ENCODE measurements at regions not wholly inside any gene's neighbourhood (a gene's known extent, or its start where the extent isn't known, plus 50 kb on each side); places are given as distances from the start of the nearest gene placed in this dataset.
"Not testable (repeated sequence)": the region's sequence is repeated elsewhere in the genome, so short reads cannot be mapped to it uniquely, and the experiment has no call there.

GRCh38 chr11:41795004-41795403, 335.6 kb upstream of the LRRC4C start:
- no peak overlapping the region for H3K4me3 ChIP-seq (ENCODE audit: severe bottlenecking)
- no peaks in the 10 kb centered on the region for H3K9me3 ChIP-seq (ENCODE audit: severe bottlenecking)
- no peak for TF ChIP-seq CTCF (IDR thresholded peaks at IDR 0.05; ENCODE audit: poor library complexity, severe bottlenecking)
- H3K27me3 ChIP-seq (ENCODE audit: insufficient read depth, poor library complexity, severe bottlenecking), result no peaks in the 10 kb centered on the region
- ATAC-seq (ENCODE audit: low read depth), result peak; percentile 56; the same call in 1 of the 3 replicates
- peaks cover under 1% of the 10 kb centered on the region for H3K4me1 ChIP-seq (ENCODE audit: insufficient read depth, poor library complexity, severe bottlenecking)
- H3K27ac ChIP-seq (ENCODE audit: poor library complexity, severe bottlenecking), result no peak overlapping the region
- H3K36me3 ChIP-seq (ENCODE audit: low read depth), result no peaks in the 10 kb centered on the region
- DNase-seq (ENCODE audit: low spot score), result no peak

- Histone ChIP-seq H3K36me3 (ENCODE audit: low read depth) (no peaks in the 10 kb centered on the region), H3K4me3 (ENCODE audit: severe bottlenecking) (no peak overlapping the region), H3K9me3 (ENCODE audit: severe bottlenecking) (no peaks in the 10 kb centered on the region), H3K27ac (ENCODE audit: poor library complexity, severe bottlenecking) (no peak overlapping the region), H3K27me3 (ENCODE audit: insufficient read depth, poor library complexity, severe bottlenecking) (no peaks in the 10 kb centered on the region), H3K4me1 (ENCODE audit: insufficient read depth, poor library complexity, severe bottlenecking) (no peaks in the 10 kb centered on the region)
- DNase-seq (ENCODE audit: low spot score), result no peak
- ATAC-seq (ENCODE audit: low read depth), result no peak
- TF ChIP-seq CTCF (IDR thresholded peaks at IDR 0.05; ENCODE audit: poor library complexity, severe bottlenecking), result no peak
Measured at GRCh38 chr11:41799754-41800153, 340.3 kb upstream of the LRRC4C start.

GRCh38 chr11:41803895-41804294, 344.4 kb upstream of the LRRC4C start:
- H3K9me3 ChIP-seq (ENCODE audit: severe bottlenecking), result no peaks in the 10 kb centered on the region
- no peaks in the 10 kb centered on the region for H3K4me1 ChIP-seq (ENCODE audit: insufficient read depth, poor library complexity, severe bottlenecking)
- no peak for DNase-seq (ENCODE audit: low spot score)
- no peak for TF ChIP-seq CTCF (IDR thresholded peaks at IDR 0.05; ENCODE audit: poor library complexity, severe bottlenecking)
- no peak for ATAC-seq (ENCODE audit: low read depth)
- H3K4me3 ChIP-seq (ENCODE audit: severe bottlenecking), result no peak overlapping the region
- H3K27ac ChIP-seq (ENCODE audit: poor library complexity, severe bottlenecking), result no peak overlapping the region
- H3K36me3 ChIP-seq (ENCODE audit: low read depth), result no peaks in the 10 kb centered on the region
- H3K27me3 ChIP-seq (ENCODE audit: insufficient read depth, poor library complexity, severe bottlenecking), result no peaks in the 10 kb centered on the region

- TF ChIP-seq CTCF (IDR thresholded peaks at IDR 0.05; ENCODE audit: poor library complexity, severe bottlenecking), result no peak
- H3K36me3 ChIP-seq (ENCODE audit: low read depth), result no peaks in the 10 kb centered on the region
- H3K27ac ChIP-seq (ENCODE audit: poor library complexity, severe bottlenecking), result no peak overlapping the region
- no peaks in the 10 kb centered on the region for H3K4me1 ChIP-seq (ENCODE audit: insufficient read depth, poor library complexity, severe bottlenecking)
- no peaks in the 10 kb centered on the region for H3K9me3 ChIP-seq (ENCODE audit: severe bottlenecking)
- no peak for ATAC-seq (ENCODE audit: low read depth)
- H3K27me3 ChIP-seq (ENCODE audit: insufficient read depth, poor library complexity, severe bottlenecking), result no peaks in the 10 kb centered on the region
- DNase-seq (ENCODE audit: low spot score), result no peak
- H3K4me3 ChIP-seq (ENCODE audit: severe bottlenecking), result no peak overlapping the region
Measured at GRCh38 chr11:41816396-41816795, 356.9 kb upstream of the LRRC4C start.

GRCh38 chr11:41824287-41824686, 364.8 kb upstream of the LRRC4C start:
- ATAC-seq (ENCODE audit: low read depth); H3K27ac ChIP-seq (ENCODE audit: poor library complexity, severe bottlenecking); H3K4me3 ChIP-seq (ENCODE audit: severe bottlenecking); H3K9me3 ChIP-seq (ENCODE audit: severe bottlenecking); DNase-seq (ENCODE audit: low spot score); H3K27me3 ChIP-seq (ENCODE audit: insufficient read depth, poor library complexity, severe bottlenecking); H3K4me1 ChIP-seq (ENCODE audit: insufficient read depth, poor library complexity, severe bottlenecking); H3K36me3 ChIP-seq (ENCODE audit: low read depth): not testable (repeated sequence)
